Stimulated activated CD4-positive, alpha-beta T cell treated with anti-CD3 and anti-CD28 coated beads, Interleukin-2, amount 100 ng/mL, for 48 hours (primary cell): ENCODE measurements at regions not wholly inside any gene's neighbourhood (a gene's known extent, or its start where the extent isn't known, plus 50 kb on each side); places are given as distances from the start of the nearest gene placed in this dataset.

Experiments
- DNase-seq, 2 donors: peaks; one replicate each; pipeline ENCODE4 v3.0.0-alpha.2; 2020

DNA sequence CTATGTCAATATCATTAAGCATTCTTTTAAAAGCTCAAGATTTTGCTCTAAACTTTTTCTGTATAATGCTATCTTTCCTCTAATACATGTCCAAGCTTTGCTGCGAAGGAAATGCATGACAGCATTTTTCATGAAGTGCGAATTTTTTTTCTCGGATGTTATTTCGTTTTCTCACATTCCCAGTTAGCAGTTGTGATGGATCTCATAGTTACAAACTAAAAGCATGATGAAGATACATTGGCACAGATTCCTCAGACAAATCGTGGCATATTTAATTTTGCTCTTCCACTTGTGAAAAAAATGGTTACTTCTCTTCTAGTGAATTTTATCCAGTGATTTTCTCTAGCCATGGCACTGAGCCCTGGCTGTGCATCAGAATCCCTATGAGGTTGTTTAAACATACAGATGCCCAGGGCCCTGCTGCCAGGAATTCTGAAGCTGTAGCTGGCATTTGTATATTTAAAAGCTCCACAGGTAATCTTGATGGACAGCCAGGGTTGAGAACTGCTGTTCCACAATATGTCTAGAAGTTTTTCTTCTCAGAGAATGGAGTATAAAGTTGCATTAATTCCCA is 299.8 kb upstream of the NEBL start:
- DNase-seq = no peak

DNA sequence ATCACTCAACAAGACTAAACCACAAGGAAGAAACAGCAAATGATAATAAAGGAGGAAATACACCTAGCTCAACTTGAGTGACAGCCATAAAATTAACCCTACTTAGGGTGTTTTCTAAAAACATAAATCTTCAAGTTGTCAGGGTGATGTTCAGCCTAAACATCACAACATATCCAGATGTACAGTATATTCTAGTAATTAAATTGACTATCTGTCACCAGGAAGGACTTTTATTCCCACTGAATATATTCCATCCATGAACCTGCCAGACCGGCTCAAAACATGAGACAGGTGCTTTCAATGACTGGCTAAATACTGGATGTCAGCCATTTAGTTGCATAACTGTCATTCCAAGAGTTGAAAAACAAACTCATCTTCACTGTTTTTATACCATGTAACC is 298.1 kb upstream of the NEBL start:
- no peak for DNase-seq

- DNase-seq = no peak
Observed at GRCh38 chr10:21194510-21194993, 297.4 kb upstream of the NEBL start.

DNA sequence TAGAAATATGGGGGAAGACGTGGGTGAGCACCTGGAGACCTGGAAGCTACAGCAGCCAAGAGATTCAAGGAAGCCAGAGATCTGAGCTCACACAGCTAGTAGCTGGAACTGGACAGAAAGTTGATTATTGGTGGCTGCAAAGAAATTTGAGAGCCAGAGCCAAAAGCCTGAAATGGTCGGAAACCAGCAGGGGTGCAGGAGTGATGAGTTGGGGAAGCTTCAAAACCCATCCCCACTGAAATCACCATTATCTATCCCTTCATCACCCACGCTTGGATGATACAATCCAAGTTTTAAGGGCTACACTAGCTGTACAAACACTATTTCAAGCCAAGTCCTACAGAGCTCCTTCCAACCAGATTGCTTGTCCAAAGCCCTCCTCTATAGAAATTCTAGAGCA is 296.1 kb upstream of the NEBL start:
- DNase-seq = no peak

GRCh38 chr10:21191512-21191911 is 294.4 kb upstream of the NEBL start:
- no peak for DNase-seq

DNA sequence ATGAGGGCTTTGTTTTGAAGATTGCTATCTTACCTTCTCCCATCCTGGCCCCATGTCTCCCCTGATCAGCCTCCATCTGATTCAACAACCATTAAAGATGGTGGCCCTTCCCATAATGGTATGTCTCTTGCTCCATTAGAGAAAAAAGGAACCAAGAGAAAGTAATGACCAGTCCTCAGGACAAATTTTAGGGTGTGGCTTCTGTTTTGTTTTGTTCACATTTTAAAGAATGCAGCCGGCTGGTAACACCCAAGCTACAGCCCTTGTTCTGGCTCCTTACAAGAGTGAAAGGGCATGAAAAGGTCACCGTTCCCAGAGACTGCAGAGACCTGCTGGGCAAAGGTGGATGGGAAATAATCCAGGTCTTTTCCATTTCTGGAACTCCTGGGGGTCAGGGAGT is 287.9 kb upstream of the NEBL start:
- DNase-seq = no peak

- no peak for DNase-seq
Observed at GRCh38 chr10:21184216-21184615, 287.1 kb upstream of the NEBL start.

DNA sequence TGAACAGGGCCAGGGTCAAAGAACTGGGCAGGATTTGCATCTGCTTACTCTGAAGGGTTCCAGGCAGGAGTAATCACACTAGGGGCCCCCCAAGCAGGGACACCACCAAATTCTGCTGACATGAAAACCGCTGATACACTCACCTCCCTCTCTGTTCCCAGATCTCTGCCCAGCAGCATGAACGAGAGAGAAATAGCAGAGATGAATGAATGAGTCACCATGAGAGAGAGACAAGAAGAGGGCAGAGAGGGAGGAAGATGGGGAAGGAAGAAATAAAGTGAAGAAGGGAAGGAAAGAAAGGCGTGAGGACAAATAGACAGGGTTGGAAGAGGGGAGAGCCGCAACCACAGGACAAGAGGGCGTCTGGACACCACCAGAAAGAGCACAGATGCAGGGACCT is 285.9 kb upstream of the NEBL start:
- DNase-seq = no peak

DNA sequence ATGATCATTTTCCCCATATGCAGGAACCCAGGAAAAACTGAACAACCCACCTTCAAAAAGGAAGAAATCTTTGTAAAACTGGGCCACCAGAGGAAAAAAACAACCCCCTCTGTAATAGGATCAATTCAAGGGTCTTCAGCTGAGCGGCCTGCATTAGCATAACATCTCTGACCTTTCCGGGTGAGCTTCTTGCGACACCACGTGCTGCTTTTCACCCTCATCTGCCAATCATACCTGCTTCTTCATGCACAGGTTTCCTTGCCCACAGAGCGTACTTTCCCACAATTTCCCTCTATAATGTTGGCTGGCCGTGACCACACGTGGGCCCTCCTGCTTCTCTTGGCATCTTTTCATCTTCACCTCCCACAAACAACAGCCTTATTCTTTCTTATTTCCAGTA is 284.3 kb upstream of the NEBL start:
- no peak for DNase-seq

DNA sequence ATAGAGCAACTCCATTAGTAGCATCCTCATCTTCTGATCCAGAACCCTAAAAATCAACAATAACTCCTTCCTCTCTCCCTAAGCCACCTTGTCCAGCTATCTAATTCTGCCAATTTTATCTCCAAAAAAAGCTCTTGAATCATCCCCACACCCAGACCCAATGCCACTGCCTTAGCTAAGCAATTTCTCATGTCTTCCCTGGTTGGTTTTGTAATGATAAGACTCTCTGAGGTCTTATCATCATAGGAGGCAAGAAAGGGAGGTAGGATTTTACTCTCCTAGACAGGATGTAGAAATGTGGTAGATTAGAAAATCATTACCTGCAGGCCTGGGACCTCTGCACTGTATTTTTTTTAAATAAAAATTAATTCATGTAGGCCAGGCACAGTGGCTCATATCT is 283.5 kb upstream of the NEBL start:
- no peak for DNase-seq

DNA sequence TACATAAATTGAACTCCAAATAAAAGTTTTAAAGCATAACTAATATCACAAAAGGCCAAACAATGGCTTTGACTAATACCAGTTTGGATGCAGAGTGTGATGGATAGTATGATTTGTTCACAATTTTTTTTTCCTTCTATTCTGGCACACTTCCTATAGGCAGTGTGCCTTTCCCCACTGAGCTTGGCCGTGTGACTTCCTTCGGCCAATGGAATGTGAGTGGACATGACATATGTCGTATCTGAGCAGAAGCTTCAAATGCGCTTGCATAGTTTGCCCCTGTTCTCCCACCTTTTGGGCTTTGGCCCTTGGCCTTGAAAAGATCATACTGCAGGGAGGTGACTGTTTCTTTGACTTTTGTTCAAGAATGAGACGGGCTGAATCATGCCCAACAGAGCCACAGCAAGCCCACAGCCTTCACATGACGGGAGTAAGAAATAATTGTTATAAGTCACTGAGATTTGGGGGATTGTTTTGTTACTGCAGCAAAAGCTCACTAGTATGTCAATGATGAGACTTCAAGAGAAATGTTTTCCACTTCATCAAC is 279.9 kb upstream of the NEBL start:
- no peak for DNase-seq

GRCh38 chr10:21175797-21176196 is 278.7 kb upstream of the NEBL start:
- DNase-seq = no peak

- no peak for DNase-seq
Observed at GRCh38 chr10:21174715-21175495, 277.8 kb upstream of the NEBL start.

- peak; percentile 10 to 31 for DNase-seq
Observed at GRCh38 chr10:21173802-21174714, 276.9 kb upstream of the NEBL start.

DNA sequence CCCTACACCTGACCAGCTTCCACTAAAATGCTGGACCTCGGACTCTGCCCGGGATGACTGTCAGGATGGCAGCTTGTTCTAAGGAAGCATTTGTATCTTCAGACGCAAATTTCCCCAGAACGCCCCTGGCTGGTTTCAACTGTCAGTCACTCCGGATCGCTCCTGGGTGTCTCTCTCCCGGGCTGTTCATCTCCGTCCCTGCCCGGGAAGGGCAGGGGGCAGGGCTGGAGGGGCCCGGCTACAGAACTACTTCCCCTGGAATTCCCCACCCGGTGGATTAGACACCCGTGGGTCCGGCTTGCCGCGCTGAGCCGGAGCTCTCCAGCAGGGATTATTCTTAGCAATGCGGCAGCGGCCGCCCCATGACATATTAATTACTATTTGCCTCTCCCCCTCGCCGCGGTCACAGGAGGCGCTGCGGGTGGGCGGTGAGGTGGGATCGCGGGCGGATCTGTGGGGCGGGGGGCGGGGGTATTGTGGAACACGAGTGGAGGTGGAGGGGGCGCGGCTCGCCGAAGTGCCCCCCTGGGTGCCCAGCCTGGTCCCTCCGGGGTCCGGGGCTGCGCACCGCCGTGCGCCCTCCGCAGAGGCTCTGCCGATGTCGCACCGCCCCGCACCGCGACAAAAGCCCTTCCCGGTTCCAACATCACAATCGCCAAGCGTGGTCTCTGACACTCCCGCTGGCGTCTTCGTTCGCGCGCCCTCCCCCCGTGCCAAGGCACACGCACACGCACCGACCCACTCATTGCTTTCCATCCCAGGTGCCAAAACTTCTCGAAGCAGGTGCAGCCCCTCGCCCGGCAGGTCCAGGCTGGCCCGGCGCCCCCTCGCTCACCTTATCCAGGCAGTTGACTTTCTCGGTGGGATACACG is 276.1 kb upstream of the NEBL start:
- no peak for DNase-seq

- DNase-seq = no peak
Observed at GRCh38 chr10:21172542-21172929, 275.4 kb upstream of the NEBL start.

GRCh38 chr10:21171936-21172541 is 274.9 kb upstream of the NEBL start:
- DNase-seq = no peak

GRCh38 chr10:21171197-21171935 is 274.3 kb upstream of the NEBL start:
- DNase-seq = no peak

DNA sequence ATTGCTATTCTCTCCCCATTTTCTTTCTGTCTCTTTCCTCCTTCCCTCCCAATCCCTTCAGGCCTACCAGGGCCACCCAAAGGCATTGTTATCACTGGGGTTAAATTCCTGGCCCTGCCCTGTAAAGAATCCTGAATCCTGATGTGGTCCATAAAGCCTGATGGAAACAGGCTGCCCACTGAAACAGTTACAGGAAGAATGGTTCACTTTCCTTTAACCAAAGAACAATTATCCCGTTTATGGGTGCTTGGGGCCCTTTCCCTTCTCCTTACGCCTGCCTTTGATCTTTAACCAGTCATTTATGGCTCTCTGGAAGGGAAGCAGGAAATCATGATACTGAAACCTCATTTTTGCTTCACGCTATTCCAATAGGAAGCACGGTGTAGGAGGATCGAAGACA is 273.1 kb upstream of the NEBL start:
- DNase-seq = no peak

DNA sequence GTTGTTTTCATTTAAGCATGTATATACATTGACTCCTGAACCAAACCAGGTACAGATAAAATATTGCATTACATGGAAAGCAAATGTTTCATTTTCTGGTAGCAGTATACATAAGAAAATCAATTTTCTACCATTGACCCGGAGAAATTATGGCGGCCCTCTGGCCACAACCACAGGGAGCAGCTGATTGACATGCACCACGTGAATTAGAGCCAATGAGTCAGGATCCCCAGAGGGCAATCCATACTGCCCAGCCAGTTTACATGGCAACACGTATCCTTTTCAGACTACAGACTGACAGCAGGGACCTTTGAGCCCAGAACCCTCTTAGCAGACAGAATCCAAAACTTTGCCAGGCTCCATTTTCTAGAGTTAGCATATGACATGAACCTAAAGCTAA is 272.2 kb upstream of the NEBL start:
- DNase-seq = no peak
